ENCODE measurements at regions not wholly inside any gene's neighbourhood (a gene's known extent, or its start where the extent isn't known, plus 50 kb on each side); places are given as distances from the start of the nearest gene placed in this dataset.

- TF ChIP-seq MAX (IDR thresholded peaks at IDR 0.05) (no peak), FLYWCH1 (CRISPR knock-in tag; IDR thresholded peaks at IDR 0.05) (no peak), POLR2AphosphoS5 (IDR thresholded peaks at IDR 0.05; ENCODE audit: low read depth, low read length) (no peak), ZFP90 (CRISPR knock-in tag; IDR thresholded peaks at IDR 0.05; ENCODE audit: borderline replicate concordance) (no peak), ZNF317 (CRISPR knock-in tag; IDR thresholded peaks at IDR 0.05) (no peak)
- TF ChIP-seq, protein P1, sequence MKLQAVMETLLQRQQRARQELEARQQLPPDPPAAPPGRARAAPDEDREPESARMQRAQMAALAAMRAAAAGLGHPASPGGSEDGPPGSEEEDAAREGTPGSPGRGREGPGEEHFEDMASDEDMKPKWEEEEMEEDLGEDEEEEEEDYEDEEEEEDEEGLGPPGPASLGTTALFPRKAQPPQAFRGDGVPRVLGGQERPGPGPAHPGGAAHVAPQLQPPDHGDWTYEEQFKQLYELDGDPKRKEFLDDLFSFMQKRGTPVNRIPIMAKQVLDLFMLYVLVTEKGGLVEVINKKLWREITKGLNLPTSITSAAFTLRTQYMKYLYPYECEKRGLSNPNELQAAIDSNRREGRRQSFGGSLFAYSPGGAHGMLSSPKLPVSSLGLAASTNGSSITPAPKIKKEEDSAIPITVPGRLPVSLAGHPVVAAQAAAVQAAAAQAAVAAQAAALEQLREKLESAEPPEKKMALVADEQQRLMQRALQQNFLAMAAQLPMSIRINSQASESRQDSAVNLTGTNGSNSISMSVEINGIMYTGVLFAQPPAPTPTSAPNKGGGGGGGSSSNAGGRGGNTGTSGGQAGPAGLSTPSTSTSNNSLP (IDR thresholded peaks at IDR 0.05; ENCODE audit: low read depth, low read length), result no peak
Observed at GRCh38 chr16:48014349-48015135, 141.3 kb downstream of the ABCC12 start.
